Epithelial cell of esophagus (primary cell): ENCODE measurements at regions not wholly inside any gene's neighbourhood (a gene's known extent, or its start where the extent isn't known, plus 50 kb on each side); places are given as distances from the start of the nearest gene placed in this dataset.

Experiments
- DNase-seq: peaks from one replicate; pipeline ENCODE4 v3.0.0; 2010; ENCODE audit warnings: low read depth
- H3K4me3 ChIP-seq: 2 replicates; pipeline ENCODE4 v1.5.1; 2011; ENCODE audit warnings: mild to moderate bottlenecking, low read length, control low read depth
- CTCF ChIP-seq: IDR thresholded peaks from 2 replicates; pipeline ENCODE4 v1.5.1; 2011; ENCODE audit warnings: low read depth, mild to moderate bottlenecking, low read length, control low read depth, inconsistent platforms; ENCODE audit not compliant: insufficient read depth; ENCODE audit errors: missing control alignments

- H3K4me3 ChIP-seq, result no peak overlapping the region
- peak; percentile 68 for DNase-seq
- no peak for TF ChIP-seq CTCF
These were observed 127.0 kb downstream of the CHSY1 start for GRCh38 chr15:101124731-101125451.

- no peak overlapping the region for H3K4me3 ChIP-seq
- no peak for TF ChIP-seq CTCF
- no peak for DNase-seq
These were observed 128.5 kb downstream of the CHSY1 start for GRCh38 chr15:101123222-101123910.

- DNase-seq, result no peak
- no peak for TF ChIP-seq CTCF
- no peak overlapping the region for H3K4me3 ChIP-seq
These were observed 129.0 kb downstream of the CHSY1 start for GRCh38 chr15:101122806-101123205.

GRCh38 chr15:101122266-101122665 lies 129.6 kb downstream of the CHSY1 start:
- no peak overlapping the region for H3K4me3 ChIP-seq
- TF ChIP-seq CTCF, result no peak
- no peak for DNase-seq

GRCh38 chr15:101121511-101122090 lies 130.2 kb downstream of the CHSY1 start:
- no peak overlapping the region for H3K4me3 ChIP-seq
- DNase-seq, result peak; percentile 29
- TF ChIP-seq CTCF, result no peak

- DNase-seq, result no peak
- H3K4me3 ChIP-seq, result no peak overlapping the region
- no peak for TF ChIP-seq CTCF
These were observed 130.9 kb downstream of the CHSY1 start for GRCh38 chr15:101120987-101121386.

- no peak overlapping the region for H3K4me3 ChIP-seq
- DNase-seq, result no peak
- TF ChIP-seq CTCF, result no peak
These were observed 131.4 kb downstream of the CHSY1 start for GRCh38 chr15:101120473-101120872.
